Neural cell (in vitro differentiated cells): ENCODE measurements at regions not wholly inside any gene's neighbourhood (a gene's known extent, or its start where the extent isn't known, plus 50 kb on each side); places are given as distances from the start of the nearest gene placed in this dataset.

ENCODE experiments used
- CTCF ChIP-seq: fragments of 450-650 bp; IDR thresholded peaks from 2 replicates; pipeline ENCODE4 v1.5.1; 2014; ENCODE audit warnings: antibody characterized with exemption, mild to moderate bottlenecking, moderate library complexity; ENCODE audit not compliant: poor library complexity, severe bottlenecking
- EP300 ChIP-seq: fragments of 450-650 bp; conservative IDR thresholded peaks from 2 replicates; pipeline ENCODE4 v1.6.1; 2014; ENCODE audit warnings: antibody characterized with exemption, mild to moderate bottlenecking, moderate library complexity; ENCODE audit not compliant: poor library complexity, severe bottlenecking
- EZH2 ChIP-seq: fragments of 200-600, 300-800 bp; shearing (Covaris generic), sonication (generic); IDR thresholded peaks from 2 replicates; pipeline ENCODE4 v1.6.1; 2014; ENCODE audit warnings: antibody characterized with exemption, low read length, borderline replicate concordance, mild to moderate bottlenecking; ENCODE audit not compliant: insufficient read depth, poor library complexity, severe bottlenecking
- MXI1 ChIP-seq: fragments of 450-650 bp; conservative IDR thresholded peaks from 2 replicates; pipeline ENCODE4 v1.6.1; 2014; ENCODE audit warnings: antibody characterized with exemption, mild to moderate bottlenecking; ENCODE audit not compliant: poor library complexity, severe bottlenecking
- POLR2AphosphoS5 ChIP-seq: IDR thresholded peaks from 2 replicates; pipeline ENCODE4 v1.6.1; 2012
- RAD21 ChIP-seq: fragments of 450-650 bp; conservative IDR thresholded peaks from 2 replicates; pipeline ENCODE4 v1.6.1; 2014; ENCODE audit warnings: antibody characterized with exemption, mild to moderate bottlenecking, moderate library complexity
- TAF1 ChIP-seq: IDR thresholded peaks from 2 replicates; pipeline ENCODE4 v1.6.1; 2012; ENCODE audit warnings: low read depth
- TF ChIP-seq, protein P1 (sequence below): IDR thresholded peaks from 2 replicates; pipeline ENCODE4 v1.6.1; 2012; ENCODE audit warnings: borderline replicate concordance

- TF ChIP-seq EZH2 (no peak), CTCF (no peak), POLR2AphosphoS5 (no peak), TAF1 (no peak), EP300 (no peak), MXI1 (no peak), RAD21 (no peak)
- TF ChIP-seq, protein P1, sequence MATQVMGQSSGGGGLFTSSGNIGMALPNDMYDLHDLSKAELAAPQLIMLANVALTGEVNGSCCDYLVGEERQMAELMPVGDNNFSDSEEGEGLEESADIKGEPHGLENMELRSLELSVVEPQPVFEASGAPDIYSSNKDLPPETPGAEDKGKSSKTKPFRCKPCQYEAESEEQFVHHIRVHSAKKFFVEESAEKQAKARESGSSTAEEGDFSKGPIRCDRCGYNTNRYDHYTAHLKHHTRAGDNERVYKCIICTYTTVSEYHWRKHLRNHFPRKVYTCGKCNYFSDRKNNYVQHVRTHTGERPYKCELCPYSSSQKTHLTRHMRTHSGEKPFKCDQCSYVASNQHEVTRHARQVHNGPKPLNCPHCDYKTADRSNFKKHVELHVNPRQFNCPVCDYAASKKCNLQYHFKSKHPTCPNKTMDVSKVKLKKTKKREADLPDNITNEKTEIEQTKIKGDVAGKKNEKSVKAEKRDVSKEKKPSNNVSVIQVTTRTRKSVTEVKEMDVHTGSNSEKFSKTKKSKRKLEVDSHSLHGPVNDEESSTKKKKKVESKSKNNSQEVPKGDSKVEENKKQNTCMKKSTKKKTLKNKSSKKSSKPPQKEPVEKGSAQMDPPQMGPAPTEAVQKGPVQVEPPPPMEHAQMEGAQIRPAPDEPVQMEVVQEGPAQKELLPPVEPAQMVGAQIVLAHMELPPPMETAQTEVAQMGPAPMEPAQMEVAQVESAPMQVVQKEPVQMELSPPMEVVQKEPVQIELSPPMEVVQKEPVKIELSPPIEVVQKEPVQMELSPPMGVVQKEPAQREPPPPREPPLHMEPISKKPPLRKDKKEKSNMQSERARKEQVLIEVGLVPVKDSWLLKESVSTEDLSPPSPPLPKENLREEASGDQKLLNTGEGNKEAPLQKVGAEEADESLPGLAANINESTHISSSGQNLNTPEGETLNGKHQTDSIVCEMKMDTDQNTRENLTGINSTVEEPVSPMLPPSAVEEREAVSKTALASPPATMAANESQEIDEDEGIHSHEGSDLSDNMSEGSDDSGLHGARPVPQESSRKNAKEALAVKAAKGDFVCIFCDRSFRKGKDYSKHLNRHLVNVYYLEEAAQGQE, result no peak
Observed at GRCh38 chr5:158212237-158212636, 353.3 kb upstream of the CLINT1 start.
